Erythroblast (primary cell): ENCODE measurements at regions not wholly inside any gene's neighbourhood (a gene's known extent, or its start where the extent isn't known, plus 50 kb on each side); places are given as distances from the start of the nearest gene placed in this dataset.

Experiments used
- GATA1 ChIP-seq: IDR thresholded peaks from 2 replicates; pipeline ENCODE4 v1.6.1; 2011; ENCODE audit warnings: low read depth, mild to moderate bottlenecking, control low read depth, low read length, moderate library complexity
- POLR2A ChIP-seq: IDR thresholded peaks from 2 replicates; pipeline ENCODE4 v1.6.1; 2011; ENCODE audit warnings: mild to moderate bottlenecking, low read length

- no peak for TF ChIP-seq POLR2A
- no peak for TF ChIP-seq GATA1
Observed at GRCh38 chr18:68017385-68017784, 500.9 kb upstream of the DSEL start.
